ENCODE measurements at regions not wholly inside any gene's neighbourhood (a gene's known extent, or its start where the extent isn't known, plus 50 kb on each side); places are given as distances from the start of the nearest gene placed in this dataset.

DNA sequence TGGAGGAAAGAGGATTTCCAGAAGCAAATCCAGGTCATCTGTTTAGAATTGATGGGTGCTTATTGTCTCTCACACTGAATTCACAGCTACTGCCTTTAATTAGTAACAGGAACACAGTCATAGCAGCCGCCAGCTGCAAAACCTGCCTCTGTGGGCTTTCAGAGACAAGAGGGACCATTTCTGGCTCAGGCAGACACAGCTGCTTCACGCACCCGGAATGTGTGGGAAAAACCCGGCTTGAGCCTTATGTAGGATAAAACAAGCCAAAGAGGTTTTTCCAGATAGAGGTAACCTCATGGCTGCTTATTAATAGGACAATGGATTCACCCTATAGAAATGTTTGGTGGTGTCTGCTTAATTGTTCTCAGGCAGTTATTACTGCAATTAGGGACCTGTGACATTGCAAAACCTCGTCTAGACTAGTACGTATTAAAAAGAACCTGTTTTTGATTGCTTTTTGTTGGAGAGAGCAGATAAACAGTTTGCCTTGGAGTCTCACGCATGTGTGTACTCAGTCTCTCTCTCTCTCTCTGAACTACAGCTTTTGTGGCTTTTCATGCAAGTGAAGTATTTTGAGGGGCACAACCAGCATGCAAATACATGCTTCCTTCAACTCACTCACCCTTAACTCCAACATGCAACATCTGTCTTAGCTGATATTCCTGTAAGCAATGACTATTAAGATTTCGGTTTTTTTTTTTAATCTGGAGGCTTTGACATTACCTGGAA is 302.7 kb downstream of the PLK2 start:
- DNase-seq (ENCODE audit: low read depth, low spot score) = no peak

DNA sequence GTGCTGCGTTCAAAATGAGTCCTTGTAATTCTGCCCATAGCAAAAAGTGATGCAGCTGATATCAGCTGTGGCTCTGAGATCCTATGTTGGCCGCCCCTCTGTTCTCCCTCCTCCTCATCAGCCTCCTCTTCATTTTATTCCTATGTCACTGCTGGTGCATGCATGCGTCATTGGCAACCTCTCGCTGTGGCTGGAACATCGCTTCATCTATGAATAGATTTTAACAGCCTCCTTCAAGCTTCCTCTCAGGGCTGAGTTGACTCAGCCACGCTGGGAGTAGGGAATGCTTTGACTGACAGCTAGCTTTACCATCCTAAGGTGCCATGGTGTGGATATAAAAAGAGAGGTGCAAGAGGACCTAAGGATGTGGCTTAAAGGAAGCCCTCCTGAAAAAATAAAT is 303.5 kb downstream of the PLK2 start:
- no peak for DNase-seq (ENCODE audit: low read depth, low spot score)

DNA sequence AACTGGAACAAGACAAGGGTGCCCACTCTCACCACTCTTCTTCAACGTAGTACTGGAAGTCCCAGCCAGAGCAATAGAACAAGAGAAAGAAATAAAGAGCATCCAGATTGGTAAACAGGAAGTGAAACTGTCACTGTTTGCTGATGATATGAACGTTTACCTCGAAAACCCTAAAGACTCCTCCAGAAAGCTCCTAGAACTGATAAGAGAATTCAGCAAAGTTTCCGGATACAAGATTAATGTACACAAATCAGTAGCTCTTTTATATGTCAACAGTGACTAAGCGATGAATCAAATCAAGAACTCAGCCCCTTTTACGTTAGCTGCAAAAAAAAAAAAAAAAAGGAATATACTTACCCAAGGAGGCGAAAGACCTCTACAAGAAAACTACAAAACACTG is 306.6 kb downstream of the PLK2 start:
- DNase-seq (ENCODE audit: low read depth, low spot score) = no peak

DNA sequence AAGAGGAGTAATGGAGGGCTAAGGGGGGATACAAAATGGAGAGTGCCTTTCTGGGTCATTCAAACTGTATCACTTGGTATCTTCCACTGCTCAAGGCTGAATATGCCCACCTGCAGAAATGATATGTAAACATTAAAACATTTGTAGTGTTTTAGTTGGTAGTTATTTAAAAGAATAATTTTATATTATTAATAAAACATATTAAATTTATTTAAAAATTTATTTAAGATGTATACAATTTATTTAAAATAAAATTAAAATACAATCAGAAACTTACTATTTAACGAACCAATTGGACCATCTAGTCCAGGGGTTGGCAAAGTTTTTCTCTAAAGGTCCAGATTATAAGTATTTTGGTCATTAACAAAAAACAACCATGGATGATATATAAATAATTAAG is 308.5 kb downstream of the PLK2 start:
- no peak for DNase-seq (ENCODE audit: low read depth, low spot score)

DNA sequence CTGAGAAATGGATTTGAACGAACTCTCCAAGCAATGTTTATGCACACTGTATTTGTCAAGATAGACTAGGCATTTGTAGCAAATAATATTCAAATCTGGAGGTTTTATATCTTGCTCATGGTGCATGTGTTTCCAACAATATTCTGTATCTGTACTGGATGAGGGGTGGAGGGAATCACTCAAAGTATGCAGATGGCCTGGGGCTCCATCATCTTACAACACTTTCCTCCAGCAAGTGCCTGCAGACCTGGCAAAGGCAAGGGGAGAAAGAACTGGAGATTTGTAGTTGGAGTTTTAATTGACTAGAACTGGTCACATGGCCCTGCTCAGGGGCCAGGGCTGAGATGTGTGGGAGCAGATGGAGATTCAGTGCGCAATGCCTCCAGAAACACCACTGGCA is 309.0 kb downstream of the PLK2 start:
- no peak for DNase-seq (ENCODE audit: low read depth, low spot score)

DNA sequence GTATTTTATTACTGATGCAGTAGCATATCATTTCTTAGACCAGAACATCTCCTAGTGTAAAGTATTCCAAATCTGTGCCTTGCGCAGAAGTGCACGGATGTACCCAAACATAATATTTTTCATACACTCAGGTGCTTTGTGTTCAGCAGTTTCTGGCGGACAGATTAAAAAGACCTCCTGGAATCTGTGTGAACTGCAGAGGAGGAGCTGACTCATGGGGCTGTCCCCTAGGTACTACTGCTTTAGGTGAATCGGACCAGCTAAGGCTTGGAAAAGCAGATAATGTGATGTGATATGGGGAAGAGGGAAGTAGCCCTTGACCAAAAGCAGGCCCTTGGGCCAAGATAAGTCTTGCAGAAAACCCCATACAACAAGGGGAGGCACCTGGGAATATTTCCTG is 310.1 kb downstream of the PLK2 start:
- no peak for DNase-seq (ENCODE audit: low read depth, low spot score)

DNA sequence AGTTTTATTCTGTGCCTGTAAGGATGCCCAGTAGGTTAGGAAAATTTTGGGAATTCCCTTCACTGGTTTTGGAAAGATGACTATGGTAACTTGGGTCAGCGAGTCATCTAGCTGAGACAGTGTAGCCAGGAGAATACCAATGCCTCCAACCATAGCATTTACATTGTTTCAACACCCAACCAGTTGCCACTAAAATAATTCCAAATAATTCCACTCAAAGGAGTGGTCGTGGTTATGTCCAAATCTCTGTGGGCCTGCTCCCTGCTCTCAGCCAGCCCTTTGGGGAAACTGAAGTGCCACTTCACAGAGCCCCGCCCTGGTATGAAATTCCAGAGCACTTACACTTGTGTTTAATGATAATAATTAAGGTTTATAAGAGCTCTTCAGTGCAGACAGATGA is 310.5 kb downstream of the PLK2 start:
- no peak for DNase-seq (ENCODE audit: low read depth, low spot score)

DNA sequence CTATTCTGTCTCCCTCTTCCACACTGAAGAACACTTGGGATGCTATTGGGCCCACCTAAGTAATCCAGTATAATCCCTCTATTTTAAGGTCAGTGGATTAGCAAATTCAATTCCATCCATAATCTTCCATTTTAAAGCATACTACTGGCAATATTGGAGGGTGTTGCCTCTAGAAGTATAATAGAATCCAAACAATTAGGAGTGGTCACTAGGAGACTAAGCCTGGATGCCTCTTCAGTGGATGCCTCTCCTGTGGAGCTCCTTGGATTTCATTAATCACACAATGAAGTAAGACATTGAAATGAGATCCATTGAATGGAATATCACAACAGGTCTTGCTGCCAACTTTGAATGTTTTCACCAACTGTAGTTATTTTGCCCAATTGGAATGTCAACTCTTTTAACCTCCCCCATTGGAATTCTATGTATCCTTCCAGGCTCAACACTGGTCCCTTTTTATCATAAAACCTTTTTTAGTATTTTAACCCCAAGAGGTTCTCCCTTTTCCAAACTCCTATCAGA is 311.6 kb downstream of the PLK2 start:
- DNase-seq (ENCODE audit: low read depth, low spot score) = no peak

DNA sequence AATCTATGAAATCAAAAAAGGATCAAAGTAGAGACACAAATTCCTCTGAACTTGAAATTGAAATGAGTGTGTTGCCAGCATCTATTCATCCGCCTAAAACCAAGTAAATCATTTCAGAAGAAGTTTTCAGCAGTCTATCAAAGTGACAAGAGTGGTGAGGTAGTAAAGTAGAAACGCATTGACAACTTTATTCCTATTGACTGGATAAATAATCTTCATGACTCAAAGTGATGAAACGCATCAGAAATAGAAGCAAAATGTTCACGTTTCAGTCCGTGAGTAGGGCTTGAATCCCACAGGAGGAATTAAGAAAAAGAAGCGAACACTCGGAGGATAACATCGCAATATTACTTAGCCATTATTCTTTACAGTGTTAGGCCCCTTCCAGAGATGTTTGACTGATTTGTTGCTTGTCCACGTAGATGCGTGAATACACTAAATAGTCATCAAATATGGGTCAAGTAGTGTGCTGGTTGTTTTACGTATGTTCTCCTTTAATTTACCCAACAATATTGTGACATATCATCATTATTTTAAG is 314.4 kb downstream of the PLK2 start:
- no peak for DNase-seq (ENCODE audit: low read depth, low spot score)

DNA sequence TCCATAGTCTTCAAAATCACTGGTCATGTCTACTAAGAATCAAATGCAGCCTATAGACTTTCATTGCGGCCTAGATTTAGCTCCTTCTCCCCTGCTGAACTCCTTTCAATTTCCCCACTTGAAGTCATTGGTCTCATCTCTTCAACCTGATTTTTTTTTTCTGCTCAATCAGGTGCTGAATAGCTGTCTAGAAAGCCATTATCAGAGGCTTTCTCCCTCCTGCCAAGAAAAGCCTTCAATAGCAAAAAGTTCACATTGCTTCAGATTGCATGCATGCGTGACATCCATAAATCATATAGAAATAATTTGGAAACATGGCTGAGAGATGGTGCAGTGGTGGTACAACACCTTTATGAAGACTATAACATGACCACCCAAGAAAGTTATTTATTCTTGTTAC is 316.2 kb downstream of the PLK2 start:
- no peak for DNase-seq (ENCODE audit: low read depth, low spot score)

DNA sequence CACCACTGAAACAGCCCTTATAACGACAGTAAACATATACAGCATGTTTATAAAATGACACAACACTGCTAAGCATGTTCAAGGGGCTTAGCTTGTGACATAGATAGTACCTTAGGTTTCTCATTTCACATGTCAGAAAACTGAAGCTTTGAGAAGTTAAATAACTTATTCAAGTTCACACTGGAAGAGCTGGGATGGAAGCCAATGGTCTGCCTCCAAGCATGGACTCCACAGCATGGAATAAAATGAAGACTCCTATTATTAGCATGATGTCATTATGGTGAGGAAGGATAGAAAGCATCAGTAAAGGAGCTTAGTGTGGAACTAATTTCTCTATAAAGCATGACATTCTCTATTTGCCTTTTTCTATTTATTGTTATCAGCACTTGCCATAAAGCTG is 316.7 kb downstream of the PLK2 start:
- DNase-seq (ENCODE audit: low read depth, low spot score) = no peak

DNA sequence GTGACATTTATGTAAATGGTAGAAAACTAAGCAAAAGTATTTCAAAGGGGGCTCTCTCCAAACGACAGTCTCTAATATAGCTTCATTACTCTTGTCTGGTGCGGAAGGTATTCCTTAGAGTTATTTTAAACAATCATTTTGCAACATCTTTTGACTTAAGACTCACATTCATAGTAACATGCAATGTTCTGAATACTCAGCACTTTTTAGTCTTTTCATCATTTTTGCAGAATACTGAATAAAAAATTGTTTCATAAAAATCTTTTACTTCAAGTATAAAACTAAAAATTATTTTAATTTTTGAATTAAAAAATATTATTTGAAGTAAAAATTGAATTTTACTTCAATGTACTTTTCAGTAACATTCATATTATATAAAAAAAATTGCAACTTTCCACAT is 321.1 kb downstream of the PLK2 start:
- no peak for DNase-seq (ENCODE audit: low read depth, low spot score)

DNA sequence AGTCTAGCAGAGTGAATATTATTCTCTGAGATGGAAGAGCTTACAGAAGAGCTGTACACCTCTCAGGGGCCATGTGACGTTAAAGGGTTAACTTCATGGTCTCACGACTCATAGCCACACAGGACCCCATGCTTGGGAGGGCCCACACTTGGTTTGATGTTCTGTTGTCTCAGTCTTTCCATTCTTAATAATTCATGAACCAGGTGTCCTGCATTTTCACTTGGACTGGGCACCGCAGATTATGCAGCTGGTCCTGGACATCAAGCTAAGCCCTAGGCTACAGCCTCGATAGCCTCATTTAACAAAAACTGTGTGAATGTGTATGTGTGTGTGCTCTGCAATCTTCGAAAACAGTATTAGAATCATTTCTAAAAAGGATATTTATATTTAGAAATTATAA is 323.5 kb downstream of the PLK2 start:
- DNase-seq (ENCODE audit: low read depth, low spot score) = no peak

DNA sequence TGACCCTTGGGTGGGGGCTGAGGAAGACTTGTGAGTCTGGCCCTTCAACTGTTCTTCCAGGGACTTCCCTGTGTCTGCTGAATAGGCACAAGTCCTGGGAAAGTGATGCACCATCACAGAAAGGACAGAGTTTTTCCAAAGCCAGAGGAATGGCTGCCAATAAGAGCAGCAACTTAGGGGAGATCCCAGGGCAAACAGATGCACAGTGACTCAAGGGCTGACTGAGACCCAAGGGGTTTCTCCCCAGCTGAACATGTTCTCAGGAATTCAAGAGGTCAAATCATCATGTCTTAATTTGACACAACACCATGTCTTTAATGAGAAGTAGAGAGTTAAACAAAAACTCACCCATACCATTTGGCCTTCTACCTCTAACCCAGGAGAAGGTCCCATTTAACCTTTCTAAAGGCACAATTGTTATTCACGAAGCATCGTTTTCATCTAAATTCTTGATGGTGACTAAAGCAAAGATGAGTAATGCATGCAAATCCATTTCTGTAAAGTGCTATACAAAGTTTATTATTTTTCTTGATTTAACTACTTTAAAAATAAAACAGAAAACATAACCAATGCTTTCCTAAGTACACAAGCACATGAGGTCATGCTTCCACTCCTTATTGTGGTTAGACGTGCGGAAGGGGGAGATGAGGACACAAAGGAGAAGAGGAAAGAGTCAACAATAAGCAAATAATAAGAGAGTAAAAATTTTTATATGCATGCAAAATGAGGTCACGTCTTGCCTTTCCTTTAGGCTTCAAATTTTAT is 324.1 kb downstream of the PLK2 start:
- no peak for DNase-seq (ENCODE audit: low read depth, low spot score)

DNA sequence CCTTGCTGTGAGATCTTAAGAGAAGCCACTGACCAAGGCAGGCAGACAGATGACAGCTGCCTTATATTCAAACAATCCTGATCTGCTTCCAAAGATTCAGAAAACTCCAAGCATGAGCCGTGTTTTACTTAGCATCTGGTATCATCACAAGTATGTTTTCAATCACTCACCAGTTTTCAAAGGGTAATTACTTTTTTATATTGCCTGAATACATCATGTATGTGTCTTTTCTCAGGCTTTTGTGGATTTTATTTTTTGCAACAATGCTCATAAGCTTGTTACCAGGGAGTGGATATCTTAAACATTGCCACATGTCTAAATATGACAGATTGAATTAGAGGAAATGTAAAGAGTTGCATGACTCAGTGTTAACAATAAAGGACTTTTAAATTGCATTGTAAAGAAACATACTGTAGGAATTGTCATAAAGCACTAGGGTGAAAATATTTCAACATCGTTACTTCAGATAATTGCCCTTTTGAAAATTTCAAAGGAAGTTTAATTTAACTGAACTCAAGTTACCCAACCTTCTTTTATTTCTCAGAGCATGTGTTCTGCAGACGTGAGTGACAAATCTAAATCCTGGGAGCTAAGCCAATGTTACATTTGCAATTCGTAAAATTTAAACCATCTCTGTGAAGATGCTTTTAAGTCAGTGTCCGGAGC is 326.1 kb downstream of the PLK2 start:
- DNase-seq (ENCODE audit: low read depth, low spot score) = no peak

DNA sequence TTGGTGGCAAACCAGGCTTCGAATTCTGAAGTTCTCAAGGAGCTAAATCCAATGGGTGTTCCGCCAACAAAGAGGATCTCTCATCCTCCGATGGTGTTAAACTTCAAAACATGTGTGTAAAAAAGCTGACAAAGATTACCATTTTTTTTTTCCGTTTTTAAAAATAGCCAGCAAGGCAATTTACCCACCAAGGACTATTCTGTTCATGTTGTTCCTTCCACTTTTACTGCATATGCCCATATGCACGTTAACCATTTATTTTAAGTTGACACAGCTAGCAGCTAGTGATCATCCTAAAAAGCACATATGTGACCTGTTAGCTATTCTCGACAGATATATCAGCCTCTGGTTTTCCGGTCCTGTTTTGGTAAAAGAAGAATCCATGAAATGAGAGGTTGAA is 326.7 kb downstream of the PLK2 start:
- no peak for DNase-seq (ENCODE audit: low read depth, low spot score)

DNA sequence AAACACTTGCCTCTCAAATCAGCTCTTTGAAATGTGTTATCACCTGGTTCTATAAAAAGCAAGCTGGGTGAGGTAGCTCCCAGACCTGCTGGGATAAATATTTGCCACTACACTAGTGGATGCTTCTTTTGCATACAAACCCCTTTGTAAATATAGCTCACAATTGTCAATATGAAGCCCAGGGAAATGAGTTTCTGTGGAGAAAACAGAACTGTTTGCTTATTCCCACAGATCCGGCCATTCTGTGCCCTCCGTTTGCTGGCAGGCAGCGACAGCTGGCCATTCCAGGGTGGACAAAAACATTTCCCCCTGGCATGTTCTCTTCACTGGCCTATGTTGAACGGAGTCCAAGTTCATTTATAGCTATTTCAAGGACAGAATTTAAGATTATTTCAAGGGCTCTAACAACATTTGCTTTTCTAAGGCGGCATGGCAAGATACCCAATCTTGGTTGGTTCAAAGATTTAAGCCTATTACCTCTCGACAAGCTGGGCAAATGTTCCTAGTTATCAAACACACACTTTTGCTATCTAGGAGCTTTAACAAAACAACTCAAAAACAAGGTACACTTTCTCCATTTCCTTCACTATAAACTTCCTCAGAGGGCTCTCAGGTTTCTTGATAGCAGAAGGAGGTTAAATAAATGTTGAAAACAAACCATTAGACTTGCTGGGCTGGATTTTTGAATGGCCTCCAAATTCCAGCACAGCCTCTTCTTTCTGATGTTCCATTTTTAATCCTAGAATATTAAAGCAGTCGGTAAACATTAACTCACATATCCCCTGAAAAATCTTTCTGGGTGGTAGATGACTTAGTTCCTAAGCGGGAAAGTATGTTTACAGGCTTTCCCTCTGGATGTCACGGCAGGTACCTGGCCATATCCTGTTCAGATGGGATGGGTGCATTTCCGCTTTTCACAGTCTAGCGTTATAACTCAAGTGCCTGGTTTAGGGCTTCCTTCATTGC is 332.3 kb downstream of the PLK2 start:
- no peak for DNase-seq (ENCODE audit: low read depth, low spot score)

DNA sequence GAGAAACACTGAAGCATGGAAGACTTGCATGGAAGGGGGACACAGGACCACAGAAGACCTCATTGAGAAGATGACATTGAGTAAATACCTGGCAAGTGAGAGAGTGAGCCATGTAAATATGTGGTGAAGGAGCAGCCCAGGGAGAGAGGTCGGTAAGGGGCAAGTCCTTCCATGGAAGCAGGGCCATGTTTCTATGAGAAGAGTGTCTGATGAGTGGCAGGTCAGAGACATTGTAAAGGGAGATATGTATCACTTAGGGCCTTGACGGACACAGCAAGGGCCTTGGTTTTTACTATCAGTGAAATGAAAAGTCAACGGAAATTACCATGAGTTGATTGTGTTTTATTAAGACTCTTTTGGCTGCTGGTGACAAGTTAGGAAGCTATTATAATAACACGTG is 336.4 kb downstream of the PLK2 start:
- DNase-seq (ENCODE audit: low read depth, low spot score) = no peak

DNA sequence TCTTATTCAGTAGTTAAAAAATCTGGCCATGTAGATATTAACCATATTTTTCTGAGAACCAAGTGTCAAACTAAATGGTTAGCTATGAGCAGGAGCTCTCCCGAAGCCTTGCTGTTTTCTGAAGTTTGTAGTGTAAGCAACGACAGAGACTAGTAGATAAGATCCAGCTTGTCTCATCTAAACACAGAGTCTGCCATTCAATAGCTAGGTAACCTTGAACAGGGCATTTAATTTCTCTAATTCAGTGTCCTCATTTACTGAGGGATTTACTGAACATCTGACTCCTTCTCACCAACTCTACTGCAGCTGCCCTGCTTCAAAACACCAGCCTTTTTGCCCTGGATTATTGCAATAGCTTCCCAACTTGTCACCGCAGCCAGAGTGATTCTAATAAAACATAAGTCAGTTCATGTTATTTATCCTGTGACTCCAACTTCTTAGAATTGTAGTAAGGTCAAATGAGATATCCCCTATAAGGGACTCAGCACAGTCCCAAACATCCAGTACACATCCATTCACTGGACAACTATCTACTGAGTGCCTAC is 337.0 kb downstream of the PLK2 start:
- DNase-seq (ENCODE audit: low read depth, low spot score) = no peak

DNA sequence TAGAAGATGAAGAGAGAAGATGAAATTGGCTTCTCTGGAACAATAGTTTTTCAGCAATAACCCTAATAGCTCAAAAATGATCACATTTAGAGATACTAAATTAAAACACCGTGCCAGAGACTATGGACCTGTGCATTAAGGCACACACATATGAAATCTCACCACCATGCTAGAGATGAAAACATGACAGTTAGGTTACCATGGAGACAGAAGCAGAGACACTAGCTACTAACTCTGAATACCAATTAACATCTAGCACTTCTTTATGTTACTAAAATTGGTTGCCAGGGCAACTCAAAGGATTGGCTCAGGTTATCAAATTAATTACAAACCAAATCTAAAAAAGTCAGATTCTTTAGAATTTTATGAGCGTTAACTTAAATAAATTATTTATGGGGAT is 337.7 kb downstream of the PLK2 start:
- no peak for DNase-seq (ENCODE audit: low read depth, low spot score)

DNA sequence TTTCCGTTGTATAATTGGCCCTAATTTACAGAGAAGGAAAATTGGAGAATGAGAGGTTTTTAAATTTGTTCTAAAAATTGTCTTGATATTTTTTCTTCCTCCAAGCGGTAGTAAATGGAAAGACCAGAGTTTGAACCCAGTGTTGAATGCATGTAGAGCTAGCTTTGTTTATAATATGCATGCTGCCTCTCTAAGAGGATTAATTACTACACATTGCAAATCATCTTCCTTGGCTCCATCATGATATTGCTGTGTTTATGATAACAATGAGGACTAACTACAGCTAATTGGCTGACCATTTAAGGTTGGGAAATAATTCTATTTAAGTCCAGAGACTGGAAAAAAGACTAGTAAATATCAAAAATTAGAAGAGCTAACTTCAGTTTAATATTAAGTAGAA is 338.5 kb downstream of the PLK2 start:
- no peak for DNase-seq (ENCODE audit: low read depth, low spot score)

All from pulmonary artery endothelial cell (primary cell).